Activated T-cell treated with anti-CD3 and anti-CD28 coated beads, Interleukin-2, amount 50 U/mL, for 4 hours (primary cell): ENCODE measurements at regions not wholly inside any gene's neighbourhood (a gene's known extent, or its start where the extent isn't known, plus 50 kb on each side); places are given as distances from the start of the nearest gene placed in this dataset.
"Not testable (repeated sequence)": the region's sequence is repeated elsewhere in the genome, so short reads cannot be mapped to it uniquely, and the experiment has no call there.

Source experiments
- ATAC-seq, 2 donors: fragments of 200-7000 bp; cut with Tn5 transposase; one replicate each; pipeline ENCODE4 v1.10.0; 2021
- DNase-seq: peaks from one replicate; pipeline ENCODE4 v3.0.0-alpha.2; 2020
- H3K27me3 Mint-ChIP-seq: one replicate; pipeline ENCODE4 v1.8.0; 2021; ENCODE audit warnings: low read depth, mixed read lengths
- H3K36me3 Mint-ChIP-seq: one replicate; pipeline ENCODE4 v1.8.0; 2022; ENCODE audit warnings: mixed read lengths; ENCODE audit not compliant: insufficient read depth
- H3K4me1 Mint-ChIP-seq: one replicate; pipeline ENCODE4 v1.8.0; 2021; ENCODE audit warnings: low read depth, mixed read lengths
- H3K4me3 Mint-ChIP-seq: one replicate; pipeline ENCODE4 v1.8.0; 2021; ENCODE audit warnings: mild to moderate bottlenecking, moderate library complexity, mixed read lengths
- H3K9me3 Mint-ChIP-seq: one replicate; pipeline ENCODE4 v1.8.0; 2021; ENCODE audit warnings: mixed read lengths

GRCh38 chr13:50130123-50130946 is 115.1 kb downstream of the KCNRG start:
- H3K36me3 Mint-ChIP-seq, result peaks cover 3% of the 10 kb centered on the region
- DNase-seq (peak; percentile 26), ATAC-seq (peak; percentile 12 to 13)
- H3K4me3 Mint-ChIP-seq, result peak overlapping the region; percentile 78
- H3K4me1 Mint-ChIP-seq, result peaks cover 51% of the 10 kb centered on the region
- H3K9me3 Mint-ChIP-seq, result no peaks in the 10 kb centered on the region
- peaks cover 51% of the 10 kb centered on the region for H3K27me3 Mint-ChIP-seq

GRCh38 chr13:50131920-50132903 is 117.0 kb downstream of the KCNRG start:
- H3K4me1 Mint-ChIP-seq, result peaks cover 39% of the 10 kb centered on the region
- H3K4me3 Mint-ChIP-seq, result peak overlapping the region; percentile 58
- peaks cover 3% of the 10 kb centered on the region for H3K36me3 Mint-ChIP-seq

GRCh38 chr13:50132904-50133357 is 117.7 kb downstream of the KCNRG start:
- Mint-ChIP-seq H3K36me3 (peaks cover 3% of the 10 kb centered on the region), H3K4me3 (peak overlapping the region; percentile 58), H3K27me3 (peaks cover 51% of the 10 kb centered on the region), H3K9me3 (no peaks in the 10 kb centered on the region), H3K4me1 (peaks cover 36% of the 10 kb centered on the region)
- DNase-seq (no peak), ATAC-seq (no peak)

More at GRCh38 chr13:50131920-50132903, 117.0 kb downstream of the KCNRG start:
- peaks cover 51% of the 10 kb centered on the region for H3K27me3 Mint-ChIP-seq
- ATAC-seq (no peak), DNase-seq (peak; percentile 28)
- no peaks in the 10 kb centered on the region for H3K9me3 Mint-ChIP-seq

- DNase-seq (no peak), ATAC-seq (no peak)
- Mint-ChIP-seq H3K4me3 (no peak overlapping the region), H3K27me3 (peaks cover 50% of the 10 kb centered on the region), H3K36me3 (peaks cover 3% of the 10 kb centered on the region), H3K4me1 (peaks cover 31% of the 10 kb centered on the region), H3K9me3 (no peaks in the 10 kb centered on the region)
Observed at GRCh38 chr13:50133358-50133953, 118.2 kb downstream of the KCNRG start.

- ATAC-seq, result no peak
- Mint-ChIP-seq H3K36me3 (peaks cover 3% of the 10 kb centered on the region), H3K9me3 (no peaks in the 10 kb centered on the region), H3K4me3 (no peak overlapping the region), H3K27me3 (peaks cover 29% of the 10 kb centered on the region), H3K4me1 (peaks cover 18% of the 10 kb centered on the region)
- DNase-seq, result no peak
Observed at GRCh38 chr13:50136226-50136625, 121.0 kb downstream of the KCNRG start.

- H3K4me1 Mint-ChIP-seq, result peaks cover 15% of the 10 kb centered on the region
- H3K4me3 Mint-ChIP-seq, result no peak overlapping the region
- DNase-seq (no peak), ATAC-seq (no peak)
- no peaks in the 10 kb centered on the region for H3K9me3 Mint-ChIP-seq
- peaks cover 26% of the 10 kb centered on the region for H3K27me3 Mint-ChIP-seq
- peaks cover 3% of the 10 kb centered on the region for H3K36me3 Mint-ChIP-seq
Observed at GRCh38 chr13:50136678-50137077, 121.4 kb downstream of the KCNRG start.

GRCh38 chr13:50139435-50139934 is 124.2 kb downstream of the KCNRG start:
- not testable (repeated sequence) for ATAC-seq, H3K4me3 Mint-ChIP-seq, H3K27me3 Mint-ChIP-seq, H3K4me1 Mint-ChIP-seq, H3K36me3 Mint-ChIP-seq, DNase-seq, H3K9me3 Mint-ChIP-seq

GRCh38 chr13:50140153-50140552 is 124.9 kb downstream of the KCNRG start:
- no peaks in the 10 kb centered on the region for H3K27me3 Mint-ChIP-seq
- ATAC-seq (peak; percentile 83 to 91), DNase-seq (no peak)
- H3K36me3 Mint-ChIP-seq, result no peaks in the 10 kb centered on the region
- H3K4me1 Mint-ChIP-seq, result peaks cover 8% of the 10 kb centered on the region
- H3K9me3 Mint-ChIP-seq, result no peaks in the 10 kb centered on the region
- H3K4me3 Mint-ChIP-seq, result no peak overlapping the region

- no peak for DNase-seq
- no peak overlapping the region for H3K4me3 Mint-ChIP-seq
- H3K27me3 Mint-ChIP-seq, result no peaks in the 10 kb centered on the region
- H3K4me1 Mint-ChIP-seq, result peaks cover 8% of the 10 kb centered on the region
- H3K9me3 Mint-ChIP-seq, result no peaks in the 10 kb centered on the region
- no peaks in the 10 kb centered on the region for H3K36me3 Mint-ChIP-seq
- no peak for ATAC-seq
Observed at GRCh38 chr13:50140581-50141374, 125.5 kb downstream of the KCNRG start.

GRCh38 chr13:50141375-50141975 is 126.2 kb downstream of the KCNRG start:
- H3K4me3 Mint-ChIP-seq, result no peak overlapping the region
- H3K27me3 Mint-ChIP-seq, result no peaks in the 10 kb centered on the region
- no peaks in the 10 kb centered on the region for H3K9me3 Mint-ChIP-seq
- peaks cover 8% of the 10 kb centered on the region for H3K4me1 Mint-ChIP-seq
- H3K36me3 Mint-ChIP-seq, result no peaks in the 10 kb centered on the region
- no peak for DNase-seq
- ATAC-seq, result no peak

- no peak for DNase-seq
- Mint-ChIP-seq H3K9me3 (no peaks in the 10 kb centered on the region), H3K36me3 (no peaks in the 10 kb centered on the region), H3K4me3 (no peak overlapping the region), H3K27me3 (no peaks in the 10 kb centered on the region), H3K4me1 (peaks cover 8% of the 10 kb centered on the region)
- ATAC-seq, result no peak
Observed at GRCh38 chr13:50144246-50145160, 129.3 kb downstream of the KCNRG start.

GRCh38 chr13:50149214-50149613 is 134.0 kb downstream of the KCNRG start:
- H3K4me1 Mint-ChIP-seq, result peaks cover 24% of the 10 kb centered on the region
- H3K36me3 Mint-ChIP-seq, result no peaks in the 10 kb centered on the region
- DNase-seq (no peak), ATAC-seq (no peak)
- no peak overlapping the region for H3K4me3 Mint-ChIP-seq
- H3K9me3 Mint-ChIP-seq, result no peaks in the 10 kb centered on the region
- no peaks in the 10 kb centered on the region for H3K27me3 Mint-ChIP-seq
